ENCODE measurements at regions not wholly inside any gene's neighbourhood (a gene's known extent, or its start where the extent isn't known, plus 50 kb on each side); places are given as distances from the start of the nearest gene placed in this dataset.

DNA sequence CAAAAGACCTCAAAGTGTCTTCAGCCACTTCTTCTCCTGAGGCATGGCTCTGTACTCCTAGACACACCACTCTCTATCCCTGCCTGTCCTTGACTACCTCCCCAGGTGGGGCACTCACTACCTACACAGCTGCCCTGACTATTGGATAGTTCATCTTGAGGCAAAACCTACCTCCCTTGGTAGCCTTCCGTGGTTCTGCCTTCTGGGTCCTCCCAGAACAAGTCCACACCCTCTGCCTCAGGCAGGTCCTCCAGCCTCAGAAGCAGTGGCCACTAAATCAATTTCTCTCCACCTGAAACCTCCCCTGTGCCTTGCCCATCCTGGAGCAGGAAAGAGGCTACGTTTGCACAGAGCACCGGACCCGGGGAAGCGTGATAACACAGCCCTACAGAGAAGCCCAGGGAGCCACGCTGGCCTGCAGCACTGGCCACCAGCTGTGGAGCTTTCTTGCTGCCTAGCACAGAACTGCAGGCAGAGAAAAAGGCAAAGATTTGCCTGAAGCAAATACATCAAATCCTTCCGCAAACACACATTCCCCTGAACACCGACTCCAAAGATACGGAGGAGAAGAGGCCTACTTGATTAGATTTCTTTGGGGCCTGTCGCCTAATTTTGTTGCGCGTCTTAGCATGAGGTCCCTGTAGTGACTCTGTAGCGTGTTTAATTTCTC lies 141.8 kb downstream of the C9orf50 start:
- H3K27me3 Mint-ChIP-seq: no peaks in the 10 kb centered on the region
- no peaks in the 10 kb centered on the region for H3K36me3 Mint-ChIP-seq (ENCODE audit: low read depth)
- no peak for DNase-seq
- peaks cover 11% of the 10 kb centered on the region for H3K4me1 Mint-ChIP-seq
- H3K9me3 Mint-ChIP-seq (ENCODE audit: low read depth): peaks cover 2% of the 10 kb centered on the region
- POLR2A ChIA-PET: no interaction called here
- CTCF ChIA-PET: interaction anchor here (0.5 kb wide), 1 partner anchor 114 kb away, joined by 3 read pairs; no protein-coding TSS in a partner anchor
- no peak overlapping the region for H3K27ac Mint-ChIP-seq
- intact Hi-C loops (cut with DNase I, micrococcal nuclease): no loop called here
- ATAC-seq: no peak
- no peak overlapping the region for H3K4me3 Mint-ChIP-seq

DNA sequence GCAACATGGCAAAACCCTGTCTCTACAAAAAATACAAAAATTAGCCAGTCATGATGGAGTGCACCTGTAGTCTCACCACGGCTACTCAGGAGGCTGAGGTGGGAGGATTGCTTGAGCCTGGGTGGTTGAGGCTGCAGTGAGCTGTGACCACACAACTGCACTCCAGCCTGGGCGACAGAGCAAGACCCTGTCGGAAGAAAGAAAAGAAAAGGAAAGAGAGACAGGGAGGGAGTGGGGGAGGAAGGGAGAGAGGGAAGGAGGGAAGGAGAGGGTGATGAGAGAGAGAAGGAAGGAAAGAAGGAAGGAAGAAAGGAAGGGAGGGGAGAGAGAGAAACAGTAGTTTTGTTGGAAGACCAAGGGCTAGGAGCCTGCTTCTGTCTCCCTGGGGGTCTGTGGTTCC lies 142.4 kb downstream of the C9orf50 start:
- intact Hi-C loops (cut with DNase I, micrococcal nuclease): no loop called here

DNA sequence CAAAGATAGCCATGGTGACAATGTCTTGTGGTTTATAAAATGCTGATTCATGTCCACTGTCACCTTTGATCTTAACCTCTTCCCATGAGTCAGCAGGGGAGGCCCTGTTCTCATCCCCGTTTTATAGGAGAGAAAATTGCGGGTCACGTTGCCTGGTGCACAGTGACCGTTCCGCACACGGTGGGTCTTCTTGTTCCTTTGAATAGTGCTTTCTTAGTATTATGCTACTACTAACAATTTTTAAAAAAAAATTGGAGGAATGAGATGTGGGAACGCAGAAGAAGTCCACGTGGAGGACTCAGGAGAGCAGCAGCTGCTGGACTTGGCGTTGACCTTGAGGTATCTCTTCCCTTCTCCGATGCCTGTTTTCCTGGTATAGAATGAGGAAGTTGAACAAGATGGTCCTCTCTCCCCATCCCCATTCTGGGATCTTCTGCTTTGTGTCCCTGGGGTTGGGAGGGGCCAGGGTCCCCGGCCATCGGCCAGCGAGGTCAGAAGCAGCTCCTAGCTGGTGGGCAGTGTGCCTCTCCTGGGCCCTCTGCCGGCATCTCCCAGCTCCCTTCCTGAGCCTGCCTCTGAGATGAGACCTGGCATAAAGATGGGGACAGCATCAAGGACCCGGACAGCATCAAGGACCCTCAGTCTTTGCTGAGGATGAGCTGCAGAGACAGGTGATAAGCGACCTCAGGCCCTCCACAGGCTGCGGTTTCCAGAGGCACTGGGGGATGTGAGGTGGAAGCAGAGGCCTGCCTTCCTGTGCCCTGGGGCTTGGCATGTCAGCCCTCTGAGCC lies 143.9 kb downstream of the C9orf50 start:
- H3K36me3 Mint-ChIP-seq (ENCODE audit: low read depth): no peaks in the 10 kb centered on the region
- no peaks in the 10 kb centered on the region for H3K27me3 Mint-ChIP-seq
- ChIA-PET POLR2A (interaction anchor here (0.9 kb wide), 1 partner anchor 8 kb away, joined by 3 read pairs; no protein-coding TSS in a partner anchor), CTCF (no interaction called here)
- H3K4me3 Mint-ChIP-seq: no peak overlapping the region
- no peak for ATAC-seq
- peaks cover under 1% of the 10 kb centered on the region for H3K4me1 Mint-ChIP-seq
- H3K9me3 Mint-ChIP-seq (ENCODE audit: low read depth): peaks cover 2% of the 10 kb centered on the region
- H3K27ac Mint-ChIP-seq: no peak overlapping the region
- DNase-seq: no peak
- intact Hi-C loops (cut with DNase I, micrococcal nuclease): no loop called here

More for the DNA sequence above, 142.4 kb downstream of the C9orf50 start:
- CTCF ChIA-PET: no interaction called here
- H3K27ac Mint-ChIP-seq: no peak overlapping the region
- H3K36me3 Mint-ChIP-seq (ENCODE audit: low read depth): no peaks in the 10 kb centered on the region
- H3K9me3 Mint-ChIP-seq (ENCODE audit: low read depth): peaks cover 2% of the 10 kb centered on the region
- POLR2A ChIA-PET: no interaction called here
- H3K27me3 Mint-ChIP-seq: no peaks in the 10 kb centered on the region
- peaks cover 4% of the 10 kb centered on the region for H3K4me1 Mint-ChIP-seq
- no peak for DNase-seq
- H3K4me3 Mint-ChIP-seq: no peak overlapping the region
- ATAC-seq: no peak

DNA sequence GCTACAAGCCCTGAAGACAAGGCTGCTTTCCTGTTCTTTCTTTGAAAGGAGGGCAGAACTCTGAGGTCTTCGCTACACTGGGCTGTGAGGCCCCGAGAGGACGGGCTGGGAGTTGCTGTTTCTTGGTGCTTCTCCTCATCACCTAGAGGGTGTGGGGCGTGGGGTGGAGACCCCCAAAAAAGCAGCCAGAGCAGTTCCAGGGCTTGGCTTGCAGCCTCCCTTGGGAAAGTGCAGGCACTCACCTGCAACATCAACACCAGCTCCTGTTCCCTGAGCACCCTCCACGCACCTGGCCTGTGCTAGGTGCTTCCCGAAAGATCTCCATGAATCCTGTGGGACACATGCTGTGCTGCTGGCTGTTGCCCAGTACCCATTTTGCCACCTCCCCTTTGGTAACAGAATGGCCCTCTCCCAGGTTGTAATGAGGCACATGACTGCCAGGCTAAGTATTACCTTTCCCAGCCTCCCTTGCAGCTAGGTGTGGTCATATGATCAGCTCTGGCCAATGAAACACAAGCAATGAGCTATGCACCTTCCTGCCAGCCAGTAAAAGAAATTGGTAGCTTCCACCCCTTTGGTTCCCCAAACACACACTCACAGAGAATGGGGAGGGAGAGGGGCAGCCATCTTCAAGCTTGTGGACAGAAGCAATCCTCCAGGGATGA lies 146.0 kb downstream of the C9orf50 start:
- Mint-ChIP-seq H3K27ac (no peak overlapping the region), H3K4me1 (peaks cover 17% of the 10 kb centered on the region), H3K4me3 (no peak overlapping the region), H3K36me3 (ENCODE audit: low read depth) (no peaks in the 10 kb centered on the region), H3K9me3 (ENCODE audit: low read depth) (peaks cover 2% of the 10 kb centered on the region), H3K27me3 (no peaks in the 10 kb centered on the region)
- ATAC-seq (no peak), DNase-seq (no peak)
- intact Hi-C loops (cut with DNase I, micrococcal nuclease): no loop called here
- POLR2A ChIA-PET: interaction anchor here (0.6 kb wide), 1 partner anchor 38 kb away, joined by 3 read pairs; no protein-coding TSS in a partner anchor
- CTCF ChIA-PET: interaction anchor here (0.7 kb wide), 1 partner anchor 706 kb away, joined by 3 read pairs; no protein-coding TSS in a partner anchor

DNA sequence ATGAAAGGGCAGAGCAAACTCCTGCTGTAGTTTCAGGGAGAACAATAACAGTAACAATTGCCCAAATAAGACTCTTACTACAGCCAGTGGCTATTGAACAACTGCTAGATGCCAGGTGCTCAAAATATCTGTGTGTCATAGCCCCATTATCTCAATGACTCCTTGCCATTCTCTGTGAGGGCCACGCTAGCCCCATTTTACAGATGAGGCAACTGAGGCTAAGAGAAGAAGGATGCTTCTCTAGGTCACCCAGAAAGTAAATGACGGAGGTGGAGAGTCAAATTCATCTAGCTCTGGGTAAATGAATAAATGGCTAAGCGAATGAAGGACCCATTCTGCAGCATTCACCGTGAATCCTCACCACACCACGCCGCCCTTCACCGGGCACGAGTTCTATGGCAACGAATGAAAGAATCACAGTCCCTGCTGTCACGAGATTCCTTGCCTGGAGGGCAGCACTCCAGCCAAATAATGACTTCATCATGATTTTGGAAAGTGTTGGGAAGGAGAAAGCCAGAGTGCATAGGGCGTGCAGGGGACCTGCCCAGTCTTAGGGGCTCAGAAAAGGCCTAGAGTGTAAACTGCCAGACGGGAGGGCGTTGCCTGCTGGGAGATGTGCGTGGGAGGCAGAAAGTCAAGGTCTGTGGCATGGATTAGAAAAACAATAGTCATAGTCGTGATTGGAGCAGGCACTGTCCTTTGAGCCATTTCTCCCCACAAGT lies 147.2 kb downstream of the C9orf50 start:
- ATAC-seq (no peak), DNase-seq (no peak)
- ChIA-PET CTCF (no interaction called here), POLR2A (no interaction called here)
- H3K27ac Mint-ChIP-seq: no peak overlapping the region
- H3K27me3 Mint-ChIP-seq: no peaks in the 10 kb centered on the region
- no peaks in the 10 kb centered on the region for H3K36me3 Mint-ChIP-seq (ENCODE audit: low read depth)
- H3K4me1 Mint-ChIP-seq: peaks cover 19% of the 10 kb centered on the region
- intact Hi-C loops (cut with DNase I, micrococcal nuclease): no loop called here
- H3K9me3 Mint-ChIP-seq (ENCODE audit: low read depth): peaks cover 2% of the 10 kb centered on the region
- no peak overlapping the region for H3K4me3 Mint-ChIP-seq

DNA sequence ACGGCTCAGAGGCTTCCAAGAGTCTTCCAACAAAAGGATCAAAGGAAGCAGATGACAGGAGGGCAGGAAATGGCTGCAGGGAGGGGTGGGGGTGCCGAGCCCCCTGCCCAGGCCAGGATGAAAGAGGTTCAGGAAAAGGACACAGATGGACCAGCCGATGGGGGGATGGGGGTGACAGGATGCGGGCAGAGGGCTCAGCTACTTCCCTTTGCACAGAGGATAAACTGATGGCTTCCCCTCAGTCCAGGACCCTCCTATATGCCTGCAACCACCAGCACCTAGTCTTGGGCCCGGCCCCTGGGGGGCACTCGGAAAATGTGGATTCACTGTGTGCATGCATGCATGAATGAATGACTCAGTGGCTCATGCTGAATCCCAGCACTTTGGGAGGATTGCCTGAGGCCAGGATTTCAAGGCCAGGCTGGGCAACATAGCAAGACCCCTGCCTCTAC lies 148.2 kb downstream of the C9orf50 start:
- intact Hi-C loops (cut with DNase I, micrococcal nuclease): no loop called here
- DNase-seq (no peak), ATAC-seq (no peak)
- no peak overlapping the region for H3K27ac Mint-ChIP-seq
- H3K27me3 Mint-ChIP-seq: no peaks in the 10 kb centered on the region
- H3K4me3 Mint-ChIP-seq: no peak overlapping the region
- peaks cover 19% of the 10 kb centered on the region for H3K4me1 Mint-ChIP-seq
- H3K36me3 Mint-ChIP-seq (ENCODE audit: low read depth): no peaks in the 10 kb centered on the region
- POLR2A ChIA-PET: no interaction called here
- CTCF ChIA-PET: interaction anchor here (1.4 kb wide), 1 partner anchor 333 kb away, joined by 4 read pairs; no protein-coding TSS in a partner anchor
- peaks cover 2% of the 10 kb centered on the region for H3K9me3 Mint-ChIP-seq (ENCODE audit: low read depth)

DNA sequence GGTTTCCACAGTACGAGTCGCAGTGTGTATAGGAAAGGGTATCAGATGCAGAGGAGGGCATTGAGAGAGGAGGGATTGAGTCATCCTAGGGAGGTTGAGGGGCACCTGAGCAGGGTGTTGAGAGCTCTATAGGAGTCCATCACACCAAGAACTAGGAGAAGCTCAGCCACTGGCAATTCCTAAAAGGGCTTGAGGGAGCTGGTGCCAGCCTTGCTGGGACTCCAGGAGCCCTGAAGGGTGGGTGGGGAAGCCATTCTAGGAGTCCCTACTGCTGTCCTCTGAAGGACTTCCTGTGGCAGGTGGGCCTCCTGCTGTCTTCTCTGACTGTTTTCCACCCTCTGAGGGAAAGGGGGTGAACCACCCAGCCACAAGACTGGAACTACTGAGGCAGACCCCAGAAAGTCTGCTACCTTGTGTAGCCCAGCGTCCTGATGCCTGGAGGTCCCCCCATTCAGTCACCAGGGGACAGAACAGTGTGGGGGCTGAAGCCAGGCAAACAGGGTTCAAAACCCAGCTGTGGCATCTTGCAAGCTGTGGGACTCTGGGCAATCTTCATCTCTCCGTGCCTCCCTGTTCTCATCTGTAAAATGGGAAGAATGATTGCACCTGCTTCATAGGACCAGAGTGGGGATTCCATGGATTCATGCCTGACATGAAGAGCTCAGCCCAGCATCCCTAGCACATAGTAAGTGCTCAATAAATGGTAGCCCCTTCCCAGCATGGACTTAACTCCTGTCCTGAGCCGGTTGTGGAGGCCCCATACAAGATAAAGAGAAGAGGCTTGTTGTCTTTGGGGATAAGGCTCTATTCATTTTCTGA lies 149.5 kb downstream of the C9orf50 start:
- ChIA-PET POLR2A (no interaction called here), CTCF (interaction anchor here (0.6 to 1.4 kb wide), 3 partner anchors 9 to 332 kb away, joined by 4 read pairs; no protein-coding TSS in a partner anchor)
- peak; percentile 93 for ATAC-seq
- no peaks in the 10 kb centered on the region for H3K27me3 Mint-ChIP-seq
- no peak overlapping the region for H3K4me3 Mint-ChIP-seq
- peaks cover 19% of the 10 kb centered on the region for H3K4me1 Mint-ChIP-seq
- peaks cover 2% of the 10 kb centered on the region for H3K9me3 Mint-ChIP-seq (ENCODE audit: low read depth)
- H3K36me3 Mint-ChIP-seq (ENCODE audit: low read depth): no peaks in the 10 kb centered on the region
- intact Hi-C loops (cut with DNase I, micrococcal nuclease): no loop called here
- peak; percentile 57 for DNase-seq
- peak overlapping the region; percentile 37 for H3K27ac Mint-ChIP-seq

DNA sequence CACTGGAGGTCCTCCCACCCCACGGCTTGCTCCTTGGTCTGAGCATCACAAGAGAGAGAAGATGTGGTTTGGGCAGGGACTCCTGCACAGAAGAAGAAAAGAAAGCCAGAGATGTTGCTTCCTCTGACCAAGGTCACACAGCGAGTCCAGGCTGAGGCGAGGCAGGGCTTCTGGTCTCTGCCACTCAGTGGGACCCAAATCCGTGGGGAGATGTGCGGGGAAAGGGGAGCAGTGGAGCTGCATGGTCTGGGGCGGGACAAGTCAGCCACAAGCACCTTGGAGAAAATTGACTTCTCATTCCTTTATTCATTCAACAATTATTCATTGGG lies 150.9 kb downstream of the C9orf50 start:
- Mint-ChIP-seq H3K27ac (no peak overlapping the region), H3K4me1 (peaks cover 23% of the 10 kb centered on the region), H3K9me3 (ENCODE audit: low read depth) (peaks cover under 1% of the 10 kb centered on the region), H3K4me3 (no peak overlapping the region), H3K36me3 (ENCODE audit: low read depth) (no peaks in the 10 kb centered on the region), H3K27me3 (no peaks in the 10 kb centered on the region)
- ATAC-seq (no peak), DNase-seq (no peak)
- intact Hi-C loops (cut with DNase I, micrococcal nuclease): no loop called here
- ChIA-PET CTCF (interaction anchor here (0.8 kb wide), 1 partner anchor 67 kb away, joined by 4 read pairs; no protein-coding TSS in a partner anchor), POLR2A (no interaction called here)

DNA sequence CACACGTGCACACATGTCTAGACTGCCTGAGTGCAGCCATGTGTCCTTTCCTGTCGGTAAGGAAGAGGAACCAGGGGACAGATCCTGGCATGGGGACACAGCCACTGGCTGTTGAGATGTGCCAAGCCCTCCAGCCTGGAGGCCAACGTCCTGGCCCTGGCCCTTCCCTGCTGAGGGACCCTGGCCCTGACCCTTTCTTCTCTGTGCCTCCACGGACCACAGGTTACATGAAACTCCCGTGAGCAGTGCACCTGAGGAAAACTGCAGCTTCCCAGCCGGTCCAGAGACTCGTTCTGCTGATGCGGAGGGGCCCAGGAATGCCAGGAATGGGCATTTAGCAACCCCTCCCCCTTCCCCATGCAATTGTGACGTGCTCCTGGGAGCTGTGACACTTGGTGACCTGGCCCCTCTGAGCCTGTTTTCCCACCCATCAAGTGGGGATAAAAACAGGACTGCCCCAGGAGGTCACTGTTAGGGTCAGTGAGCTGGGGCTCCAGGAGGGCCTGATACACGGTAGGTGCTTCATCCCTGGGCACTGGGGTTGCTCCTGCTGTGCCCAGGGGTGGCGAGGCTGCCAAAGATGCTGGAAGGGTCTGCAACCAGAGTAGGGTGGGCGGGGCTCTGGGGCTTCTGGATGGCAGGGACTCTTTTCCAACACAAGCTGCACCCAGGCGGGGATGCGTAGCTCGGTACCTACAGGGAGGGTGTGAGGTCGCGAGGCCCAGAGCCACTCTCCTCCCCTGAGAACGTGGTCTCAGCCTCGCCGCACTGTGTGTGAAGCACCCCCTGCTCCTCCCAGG lies 151.5 kb downstream of the C9orf50 start:
- ATAC-seq (no peak), DNase-seq (no peak)
- H3K36me3 Mint-ChIP-seq (ENCODE audit: low read depth): no peaks in the 10 kb centered on the region
- ChIA-PET CTCF (interaction anchor here (0.8 kb wide), 1 partner anchor 67 kb away, joined by 4 read pairs; no protein-coding TSS in a partner anchor), POLR2A (no interaction called here)
- intact Hi-C loops (cut with DNase I, micrococcal nuclease): no loop called here
- no peaks in the 10 kb centered on the region for H3K9me3 Mint-ChIP-seq (ENCODE audit: low read depth)
- H3K27me3 Mint-ChIP-seq: no peaks in the 10 kb centered on the region
- H3K4me1 Mint-ChIP-seq: peaks cover 23% of the 10 kb centered on the region
- no peak overlapping the region for H3K4me3 Mint-ChIP-seq
- no peak overlapping the region for H3K27ac Mint-ChIP-seq
